K562 (cell line): ENCODE measurements at regions not wholly inside any gene's neighbourhood (a gene's known extent, or its start where the extent isn't known, plus 50 kb on each side); places are given as distances from the start of the nearest gene placed in this dataset.

Source experiments
- TF ChIP-seq, protein P1 (sequence below), 2 experiments: fragments of 450-650 bp in 1 of 2; sonication (generic) in 1 of 2; formaldehyde crosslinking in 1 of 2; IDR thresholded peaks; 2 replicates each; pipeline versions ENCODE4 v1.7.1 to v1.9.0; 2016 to 2022; ENCODE audit warnings: inconsistent platforms in 1 of 2, mild to moderate bottlenecking in 1 of 2, missing genetic modification reagents in 1 of 2

DNA sequence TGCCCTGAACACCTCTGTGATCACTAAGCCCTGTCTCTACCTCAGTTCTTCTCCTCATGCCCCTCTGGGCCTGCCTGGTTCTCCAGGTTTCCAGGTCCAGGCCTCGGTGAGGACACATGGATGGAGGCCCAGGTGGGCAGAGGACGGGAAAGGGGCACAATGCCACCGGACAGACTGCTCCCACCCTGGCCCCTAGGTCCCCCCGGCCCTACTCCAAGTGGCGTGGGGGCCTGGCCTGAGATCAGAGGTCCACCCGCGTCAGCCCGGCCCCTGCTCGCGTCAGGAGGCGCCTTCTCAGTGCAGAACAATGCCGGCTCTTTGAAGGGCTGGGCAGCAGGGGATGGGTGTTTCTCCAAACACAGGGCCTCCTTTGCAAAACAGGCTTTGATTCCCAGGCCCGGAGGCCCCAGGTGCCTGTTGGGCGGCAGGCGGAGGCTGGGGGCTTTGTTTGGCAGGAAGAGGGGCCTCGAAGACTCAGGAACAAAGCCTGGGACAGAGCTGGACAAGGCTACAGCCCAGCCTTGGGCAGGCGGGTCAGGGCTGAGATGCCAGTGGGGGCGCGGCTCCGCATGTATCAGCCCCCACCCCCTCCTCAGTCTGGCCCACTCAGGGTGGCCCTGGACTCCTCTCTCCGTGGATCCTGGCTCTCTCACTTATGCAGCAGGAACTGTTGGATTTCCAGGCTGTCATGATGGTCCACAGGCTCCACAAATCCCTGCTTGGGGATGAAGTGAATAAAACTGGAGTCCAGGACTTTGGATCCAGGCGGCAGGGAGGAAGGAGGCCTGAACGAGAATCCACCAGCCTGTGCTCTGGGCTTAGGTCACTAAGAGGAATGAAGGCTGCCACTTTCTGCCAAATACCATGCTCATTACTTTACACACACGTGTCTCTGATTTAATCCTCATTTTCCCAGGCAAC, 77.4 kb upstream of the SLC2A1 start (continued):
- TF ChIP-seq, protein P1, sequence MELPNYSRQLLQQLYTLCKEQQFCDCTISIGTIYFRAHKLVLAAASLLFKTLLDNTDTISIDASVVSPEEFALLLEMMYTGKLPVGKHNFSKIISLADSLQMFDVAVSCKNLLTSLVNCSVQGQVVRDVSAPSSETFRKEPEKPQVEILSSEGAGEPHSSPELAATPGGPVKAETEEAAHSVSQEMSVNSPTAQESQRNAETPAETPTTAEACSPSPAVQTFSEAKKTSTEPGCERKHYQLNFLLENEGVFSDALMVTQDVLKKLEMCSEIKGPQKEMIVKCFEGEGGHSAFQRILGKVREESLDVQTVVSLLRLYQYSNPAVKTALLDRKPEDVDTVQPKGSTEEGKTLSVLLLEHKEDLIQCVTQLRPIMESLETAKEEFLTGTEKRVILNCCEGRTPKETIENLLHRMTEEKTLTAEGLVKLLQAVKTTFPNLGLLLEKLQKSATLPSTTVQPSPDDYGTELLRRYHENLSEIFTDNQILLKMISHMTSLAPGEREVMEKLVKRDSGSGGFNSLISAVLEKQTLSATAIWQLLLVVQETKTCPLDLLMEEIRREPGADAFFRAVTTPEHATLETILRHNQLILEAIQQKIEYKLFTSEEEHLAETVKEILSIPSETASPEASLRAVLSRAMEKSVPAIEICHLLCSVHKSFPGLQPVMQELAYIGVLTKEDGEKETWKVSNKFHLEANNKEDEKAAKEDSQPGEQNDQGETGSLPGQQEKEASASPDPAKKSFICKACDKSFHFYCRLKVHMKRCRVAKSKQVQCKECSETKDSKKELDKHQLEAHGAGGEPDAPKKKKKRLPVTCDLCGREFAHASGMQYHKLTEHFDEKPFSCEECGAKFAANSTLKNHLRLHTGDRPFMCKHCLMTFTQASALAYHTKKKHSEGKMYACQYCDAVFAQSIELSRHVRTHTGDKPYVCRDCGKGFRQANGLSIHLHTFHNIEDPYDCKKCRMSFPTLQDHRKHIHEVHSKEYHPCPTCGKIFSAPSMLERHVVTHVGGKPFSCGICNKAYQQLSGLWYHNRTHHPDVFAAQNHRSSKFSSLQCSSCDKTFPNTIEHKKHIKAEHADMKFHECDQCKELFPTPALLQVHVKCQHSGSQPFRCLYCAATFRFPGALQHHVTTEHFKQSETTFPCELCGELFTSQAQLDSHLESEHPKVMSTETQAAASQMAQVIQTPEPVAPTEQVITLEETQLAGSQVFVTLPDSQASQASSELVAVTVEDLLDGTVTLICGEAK (IDR thresholded peaks at IDR 0.05) = no peak
- TF ChIP-seq, protein P1 (CRISPR knock-in tag; IDR thresholded peaks at IDR 0.05) = no peak
